Endothelial cell of umbilical vein (primary cell): ENCODE measurements at regions not wholly inside any gene's neighbourhood (a gene's known extent, or its start where the extent isn't known, plus 50 kb on each side); places are given as distances from the start of the nearest gene placed in this dataset.

Source experiments
- BruUV-seq: library from RNA; stranded (reverse); fragments of 400-500 nt; replicated peaks from 2 replicates; lab custom pipeline; 2021; lab: Mats Ljungman, UMichigan
- CTCF ChIA-PET: fragments of 300-600, 350-600 bp; sonication (Branson Sonifier 250); formaldehyde crosslinking; loops from one replicate; lab custom pipeline; 2021; ENCODE audit warnings: antibody characterized with exemption, inconsistent platforms; lab: Charles Lee
- POLR2A ChIA-PET: fragments of 300-600, 350-600 bp; sonication (Branson Sonifier 250); formaldehyde crosslinking; loops from one replicate; lab custom pipeline; 2021; ENCODE audit warnings: antibody characterized with exemption, inconsistent platforms; lab: Charles Lee
- DNase-seq: peaks from one replicate; pipeline ENCODE4 v3.0.0-alpha.2; 2011; ENCODE audit warnings: low read depth, low spot score
- FAIRE-seq: peaks from 2 replicates; lab custom pipeline; 2011; peaks lifted over from hg19 to GRCh38; lab: Jason Lieb, UNC
- H2AFZ ChIP-seq: 2 replicates; pipeline ENCODE4 v1.6.0; 2012; ENCODE audit warnings: low read depth, low read length, control low read depth, inconsistent platforms
- H3K27ac ChIP-seq: 2 replicates; pipeline ENCODE4 v1.5.1; 2011; ENCODE audit warnings: low read depth, mild to moderate bottlenecking, control low read depth, low read length, moderate library complexity; ENCODE audit not compliant: insufficient read depth
- H3K27me3 ChIP-seq, 2 experiments: 2 replicates each; pipeline versions ENCODE4 v1.6.0 to v1.6.1; 2011; ENCODE audit warnings: low read length in 2 of 2, mixed read lengths in 1 of 2; ENCODE audit not compliant: control insufficient read depth in 2 of 2, insufficient read depth in 2 of 2
- H3K36me3 ChIP-seq, 2 experiments: 2 replicates in 1 of 2; 3 replicates in 1 of 2; pipeline ENCODE4 v1.5.1; 2011; ENCODE audit warnings: low read length in 2 of 2, mild to moderate bottlenecking in 1 of 2, moderate library complexity in 1 of 2; ENCODE audit not compliant: control insufficient read depth in 2 of 2, insufficient read depth in 2 of 2; ENCODE audit errors: extremely low read depth in 1 of 2
- H3K4me1 ChIP-seq: 3 replicates; pipeline ENCODE4 v1.5.1; 2011; ENCODE audit warnings: mild to moderate bottlenecking, low read length; ENCODE audit not compliant: control insufficient read depth, insufficient read depth; ENCODE audit errors: extremely low read depth
- H3K4me2 ChIP-seq: 2 replicates; pipeline ENCODE4 v1.6.1; 2011; ENCODE audit warnings: low read length, control low read depth, mixed read lengths; ENCODE audit not compliant: insufficient read depth
- H3K4me3 ChIP-seq, 3 experiments: fragments of 200-600 bp in 1 of 3; sonication (generic), shearing (Covaris generic) in 1 of 3; replicated peaks in 1 of 3; 2 replicates each; pipeline ENCODE4 v1.5.1; 2011 to 2016; ENCODE audit warnings: control low read depth in 3 of 3, low read length in 3 of 3, mild to moderate bottlenecking in 2 of 3, inconsistent platforms in 1 of 3, low read depth in 1 of 3, moderate library complexity in 1 of 3; ENCODE audit not compliant: insufficient read depth in 1 of 3
- H3K79me2 ChIP-seq: 2 replicates; pipeline ENCODE4 v1.6.0; 2012; ENCODE audit warnings: low read length, inconsistent platforms; ENCODE audit not compliant: control insufficient read depth, insufficient read depth
- H3K9ac ChIP-seq: replicated peaks from 2 replicates; pipeline ENCODE3; 2011; ENCODE audit warnings: low read length, control low read depth; ENCODE audit not compliant: insufficient read depth; ENCODE audit errors: extremely low read depth
- H3K9me1 ChIP-seq: replicated peaks from 3 replicates; pipeline ENCODE4 v1.6.0; 2011; ENCODE audit warnings: mild to moderate bottlenecking, low read length; ENCODE audit not compliant: control insufficient read depth, insufficient read depth; ENCODE audit errors: extremely low read depth
- H3K9me3 ChIP-seq: replicated peaks from 2 replicates; pipeline ENCODE4 v1.5.1; 2012; ENCODE audit warnings: low read length, inconsistent platforms; ENCODE audit not compliant: control insufficient read depth, insufficient read depth
- H4K20me1 ChIP-seq: replicated peaks from 2 replicates; pipeline ENCODE3; 2011; ENCODE audit warnings: mild to moderate bottlenecking, low read length; ENCODE audit not compliant: control insufficient read depth, insufficient read depth; ENCODE audit errors: extremely low read depth
- EZH2 ChIP-seq: IDR thresholded peaks from 2 replicates; pipeline ENCODE4 v1.6.1; 2012; ENCODE audit warnings: borderline replicate concordance, low read depth, mild to moderate bottlenecking, moderate library complexity, low read length, inconsistent platforms; ENCODE audit not compliant: severe bottlenecking
- FOS ChIP-seq: IDR thresholded peaks from 2 replicates; pipeline ENCODE4 v1.6.1; 2011; ENCODE audit warnings: mild to moderate bottlenecking, low read length, moderate library complexity, borderline replicate concordance; ENCODE audit not compliant: insufficient read depth
- GATA2 ChIP-seq: IDR thresholded peaks from 2 replicates; pipeline ENCODE4 v1.7.0; 2011; ENCODE audit warnings: low read depth, mild to moderate bottlenecking, moderate library complexity, mixed read lengths, low read length; ENCODE audit not compliant: insufficient read length, insufficient read depth
- JUN ChIP-seq: IDR thresholded peaks from 2 replicates; pipeline ENCODE4 v1.6.1; 2011; ENCODE audit warnings: borderline replicate concordance, low read depth; ENCODE audit not compliant: insufficient read length, insufficient read depth
- MYC ChIP-seq: IDR thresholded peaks from one replicate; pipeline ENCODE4 v1.6.1; 2011; ENCODE audit warnings: mild to moderate bottlenecking, low read depth, low read length
- POLR2A ChIP-seq: IDR thresholded peaks from 2 replicates; pipeline ENCODE4 v1.6.1; 2012; ENCODE audit warnings: low read depth, mild to moderate bottlenecking, control low read depth, low read length
- POLR2AphosphoS5 ChIP-seq: IDR thresholded peaks from 2 replicates; pipeline ENCODE4 v1.6.1; 2012; ENCODE audit warnings: low read depth, mild to moderate bottlenecking, control low read depth, low read length, moderate library complexity; ENCODE audit not compliant: insufficient read depth
- dilution Hi-C: fragments of 300-500 bp; cut with MboI; formaldehyde crosslinking; loops from one replicate; pipeline ENCODE4 v1.15.0; 2019; ENCODE audit warnings: low sequenced_read_pairs; ENCODE audit not compliant: extremely low pct_ligation_motif_present
- intact Hi-C: fragments of 100-400 bp; cut with micrococcal nuclease; formaldehyde crosslinking; loops from one replicate; pipeline ENCODE4 v1.10.0; 2022
- TF ChIP-seq, protein P1 (sequence below), 2 donors: IDR thresholded peaks; 1 replicate in 1 of 2; 2 replicates in 1 of 2; pipeline ENCODE4 v1.5.1; 2011; ENCODE audit warnings: low read length in 2 of 2, mild to moderate bottlenecking in 2 of 2, moderate library complexity in 2 of 2, control low read depth in 1 of 2, inconsistent platforms in 1 of 2, low read depth in 1 of 2; ENCODE audit not compliant: insufficient read depth in 1 of 2; ENCODE audit errors: extremely low read depth in 1 of 2
- TF ChIP-seq, protein P2 (sequence below): IDR thresholded peaks from 2 replicates; pipeline ENCODE4 v1.6.1; 2011; ENCODE audit not compliant: insufficient read depth, insufficient read length

DNA sequence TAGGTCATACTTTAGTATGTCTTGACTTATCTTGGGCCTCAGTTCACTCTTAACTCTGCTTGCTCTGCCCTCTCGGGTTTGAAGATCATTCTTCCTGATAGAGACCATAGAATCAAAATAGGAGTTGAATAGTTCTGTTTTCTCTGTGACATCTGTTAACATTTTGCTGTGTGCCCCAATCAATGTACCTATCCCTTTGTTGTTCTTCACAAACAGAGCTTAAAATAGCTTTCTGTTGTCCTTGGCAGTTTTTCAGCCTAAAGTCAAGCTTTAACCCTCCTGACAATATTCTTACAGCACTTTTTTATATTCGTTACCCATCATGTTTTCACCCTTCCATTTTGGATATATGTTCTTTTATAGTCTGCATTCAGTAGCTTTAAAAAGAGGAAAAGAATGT is 724.5 kb upstream of the FANCL start:
- no peak for DNase-seq
- TF ChIP-seq POLR2AphosphoS5 (no peak), EZH2 (no peak)
- no peaks in the 10 kb centered on the region for H3K9me1 ChIP-seq
- H3K4me2 ChIP-seq: no peak overlapping the region
- CTCF ChIA-PET: no interaction called here
- dilution Hi-C loops (no loop called here), intact Hi-C loops (no loop called here)
- H3K27me3 ChIP-seq: no peaks in the 10 kb centered on the region
- H3K79me2 ChIP-seq: no peaks in the 10 kb centered on the region
- no TSS peak for BruUV-seq
- POLR2A ChIA-PET: no interaction called here
- no peaks in the 10 kb centered on the region for H3K9me3 ChIP-seq
- no peaks in the 10 kb centered on the region for H3K4me1 ChIP-seq
- no peaks in the 10 kb centered on the region for H4K20me1 ChIP-seq
- no peak overlapping the region for H2AFZ ChIP-seq
- no peak overlapping the region for H3K9ac ChIP-seq
- no peak for FAIRE-seq
- no peaks in the 10 kb centered on the region for H3K36me3 ChIP-seq
- no peak overlapping the region for H3K27ac ChIP-seq
- H3K4me3 ChIP-seq: no peak overlapping the region

DNA sequence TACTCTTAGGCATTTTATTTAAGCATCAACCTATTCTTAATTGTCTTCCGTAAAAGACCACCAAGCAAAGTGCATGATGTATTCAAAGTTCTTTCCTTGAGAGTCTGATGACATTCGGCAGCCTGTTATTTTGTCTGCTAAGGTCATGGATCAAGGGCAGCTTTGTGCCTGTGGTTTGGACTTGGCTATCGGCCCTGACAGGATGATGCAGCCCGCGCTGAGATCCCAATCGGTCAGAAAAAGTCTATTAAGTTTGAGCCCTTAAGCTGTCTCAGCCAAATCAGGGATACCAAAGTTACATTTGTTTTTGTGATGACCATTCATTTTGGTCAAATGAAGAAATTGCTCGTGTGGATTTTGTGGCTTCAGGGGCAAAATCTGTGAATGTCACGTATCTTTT is 718.9 kb upstream of the FANCL start:
- no peak overlapping the region for H3K4me3 ChIP-seq
- H3K9me1 ChIP-seq: no peaks in the 10 kb centered on the region
- ChIA-PET POLR2A (no interaction called here), CTCF (no interaction called here)
- no peaks in the 10 kb centered on the region for H3K27me3 ChIP-seq
- H4K20me1 ChIP-seq: no peaks in the 10 kb centered on the region
- no peak overlapping the region for H3K27ac ChIP-seq
- H2AFZ ChIP-seq: no peak overlapping the region
- intact Hi-C loops: no loop called here
- no TSS peak for BruUV-seq
- H3K9me3 ChIP-seq: no peaks in the 10 kb centered on the region
- no peak for FAIRE-seq
- no peaks in the 10 kb centered on the region for H3K36me3 ChIP-seq
- H3K4me1 ChIP-seq: no peaks in the 10 kb centered on the region
- H3K9ac ChIP-seq: no peak overlapping the region
- no peak overlapping the region for H3K4me2 ChIP-seq
- no peaks in the 10 kb centered on the region for H3K79me2 ChIP-seq
- no peak for DNase-seq
- dilution Hi-C loops: no loop called here
- no peak for TF ChIP-seq FOS
- no peak for TF ChIP-seq POLR2AphosphoS5
- no peak for TF ChIP-seq EZH2
- TF ChIP-seq POLR2A: no peak
- TF ChIP-seq JUN: no peak
- TF ChIP-seq GATA2: no peak
- TF ChIP-seq, protein P1, sequence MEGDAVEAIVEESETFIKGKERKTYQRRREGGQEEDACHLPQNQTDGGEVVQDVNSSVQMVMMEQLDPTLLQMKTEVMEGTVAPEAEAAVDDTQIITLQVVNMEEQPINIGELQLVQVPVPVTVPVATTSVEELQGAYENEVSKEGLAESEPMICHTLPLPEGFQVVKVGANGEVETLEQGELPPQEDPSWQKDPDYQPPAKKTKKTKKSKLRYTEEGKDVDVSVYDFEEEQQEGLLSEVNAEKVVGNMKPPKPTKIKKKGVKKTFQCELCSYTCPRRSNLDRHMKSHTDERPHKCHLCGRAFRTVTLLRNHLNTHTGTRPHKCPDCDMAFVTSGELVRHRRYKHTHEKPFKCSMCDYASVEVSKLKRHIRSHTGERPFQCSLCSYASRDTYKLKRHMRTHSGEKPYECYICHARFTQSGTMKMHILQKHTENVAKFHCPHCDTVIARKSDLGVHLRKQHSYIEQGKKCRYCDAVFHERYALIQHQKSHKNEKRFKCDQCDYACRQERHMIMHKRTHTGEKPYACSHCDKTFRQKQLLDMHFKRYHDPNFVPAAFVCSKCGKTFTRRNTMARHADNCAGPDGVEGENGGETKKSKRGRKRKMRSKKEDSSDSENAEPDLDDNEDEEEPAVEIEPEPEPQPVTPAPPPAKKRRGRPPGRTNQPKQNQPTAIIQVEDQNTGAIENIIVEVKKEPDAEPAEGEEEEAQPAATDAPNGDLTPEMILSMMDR (IDR thresholded peaks at IDR 0.05; ENCODE audit: extremely low read depth in 1 of 2, insufficient read depth in 1 of 2, low read depth in 1 of 2, low read length in 2 of 2): no peak
- TF ChIP-seq MYC: no peak
- TF ChIP-seq, protein P2, sequence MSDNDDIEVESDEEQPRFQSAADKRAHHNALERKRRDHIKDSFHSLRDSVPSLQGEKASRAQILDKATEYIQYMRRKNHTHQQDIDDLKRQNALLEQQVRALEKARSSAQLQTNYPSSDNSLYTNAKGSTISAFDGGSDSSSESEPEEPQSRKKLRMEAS: no peak
